Natural killer cell (primary cell): ENCODE measurements at regions not wholly inside any gene's neighbourhood (a gene's known extent, or its start where the extent isn't known, plus 50 kb on each side); places are given as distances from the start of the nearest gene placed in this dataset.

ENCODE experiments used
- ATAC-seq, 3 donors: fragments of 150-1000 bp in 2 of 3; fragments of 200-7000 bp in 1 of 3; cut with Tn5 transposase; 1 replicate in 1 of 3; 2 replicates in 2 of 3; pipeline ENCODE4 v1.10.0; 2021; ENCODE audit warnings: mild to moderate bottlenecking in 2 of 3, moderate library complexity in 2 of 3
- DNase-seq, 2 donors: peaks; one replicate each; pipeline versions ENCODE4 v3.0.0 to v3.0.0-alpha.2; 2013 to 2021; ENCODE audit warnings: mixed read lengths in 1 of 2
- H3K27ac ChIP-seq: one replicate; pipeline ENCODE4 v1.5.1; 2013; ENCODE audit warnings: mild to moderate bottlenecking, low read length
- H3K27me3 ChIP-seq: one replicate; pipeline ENCODE4 v1.6.1; 2013; ENCODE audit warnings: low read length; ENCODE audit not compliant: control insufficient read depth, insufficient read depth
- H3K36me3 ChIP-seq: one replicate; pipeline ENCODE4 v1.6.1; 2013; ENCODE audit warnings: low read length; ENCODE audit not compliant: control insufficient read depth, insufficient read depth
- H3K4me1 ChIP-seq: one replicate; pipeline ENCODE4 v1.6.1; 2013; ENCODE audit warnings: low read length; ENCODE audit not compliant: control insufficient read depth, insufficient read depth
- H3K4me3 ChIP-seq: one replicate; pipeline ENCODE4 v1.5.1; 2013; ENCODE audit warnings: low read length
- H3K9me3 ChIP-seq: one replicate; pipeline ENCODE4 v1.6.1; 2013; ENCODE audit warnings: low read length; ENCODE audit not compliant: control insufficient read depth, insufficient read depth
- H3K27ac Mint-ChIP-seq, 2 donors: one replicate each; pipeline ENCODE4 v1.8.0; 2022; ENCODE audit warnings: mild to moderate bottlenecking in 2 of 2, mixed read lengths in 2 of 2, moderate library complexity in 1 of 2
- H3K27me3 Mint-ChIP-seq, 2 donors: one replicate each; pipeline ENCODE4 v1.8.0; 2022; ENCODE audit warnings: low read depth in 2 of 2, mixed read lengths in 2 of 2
- H3K36me3 Mint-ChIP-seq: one replicate; pipeline ENCODE4 v1.8.0; 2022; ENCODE audit warnings: mixed read lengths
- H3K4me1 Mint-ChIP-seq, 2 donors: one replicate each; pipeline ENCODE4 v1.8.0; 2022; ENCODE audit warnings: mixed read lengths in 2 of 2
- H3K4me3 Mint-ChIP-seq: one replicate; pipeline ENCODE4 v1.8.0; 2022; ENCODE audit warnings: mild to moderate bottlenecking, moderate library complexity, mixed read lengths
- H3K9me3 Mint-ChIP-seq, 2 donors: one replicate each; pipeline ENCODE4 v1.8.0; 2022; ENCODE audit warnings: mixed read lengths in 2 of 2
- CTCF ChIP-seq: fragments of 200-600 bp; IDR thresholded peaks from one replicate; pipeline ENCODE4 v1.8.0; 2022; ENCODE audit warnings: antibody characterized with exemption
- WGBS: methylation state at CpG from one replicate; pipeline ENCODE4 v1.1.7; 2013; ENCODE audit warnings: missing lambda C conversion rate; ENCODE audit not compliant: insufficient coverage; 5-methylcytosine and 5-hydroxymethylcytosine counted together
- intact Hi-C: fragments of 100-400 bp; cut with micrococcal nuclease; formaldehyde crosslinking; loops from one replicate; pipeline ENCODE4 v1.14.2; 2022

- no peaks in the 10 kb centered on the region for H3K36me3 ChIP-seq
- TF ChIP-seq CTCF, result no peak
- no peak overlapping the region for H3K27ac ChIP-seq
- H3K4me3 Mint-ChIP-seq, result no peak overlapping the region
- ATAC-seq, result no peak
- WGBS, result 61% methylated on average over 4 of the region's 5 CpGs
- H3K9me3 Mint-ChIP-seq, result no peaks in the 10 kb centered on the region
- no peak overlapping the region for H3K4me3 ChIP-seq
- H3K27me3 ChIP-seq, result no peaks in the 10 kb centered on the region
- H3K27me3 Mint-ChIP-seq, result no peaks in the 10 kb centered on the region
- intact Hi-C loops, result no loop called here
- H3K36me3 Mint-ChIP-seq, result no peaks in the 10 kb centered on the region
- no peaks in the 10 kb centered on the region for H3K4me1 ChIP-seq
- H3K27ac Mint-ChIP-seq, result no peak overlapping the region
- H3K9me3 ChIP-seq, result no peaks in the 10 kb centered on the region
- H3K4me1 Mint-ChIP-seq, result no peaks in the 10 kb centered on the region
- no peak for DNase-seq
Observed at GRCh38 chr4:100782356-100782755, 264.5 kb upstream of the EMCN start.

- DNase-seq (no peak), ATAC-seq (no peak)
- no peak overlapping the region for H3K27ac ChIP-seq
- no peaks in the 10 kb centered on the region for H3K9me3 ChIP-seq
- H3K36me3 ChIP-seq, result no peaks in the 10 kb centered on the region
- H3K27ac Mint-ChIP-seq, result no peak overlapping the region
- H3K9me3 Mint-ChIP-seq, result no peaks in the 10 kb centered on the region
- no peaks in the 10 kb centered on the region for H3K27me3 ChIP-seq
- H3K4me1 Mint-ChIP-seq, result no peaks in the 10 kb centered on the region
- H3K4me3 Mint-ChIP-seq, result no peak overlapping the region
- no peaks in the 10 kb centered on the region for H3K36me3 Mint-ChIP-seq
- no peaks in the 10 kb centered on the region for H3K4me1 ChIP-seq
- H3K27me3 Mint-ChIP-seq, result no peaks in the 10 kb centered on the region
- TF ChIP-seq CTCF, result no peak
- intact Hi-C loops, result no loop called here
- H3K4me3 ChIP-seq, result no peak overlapping the region
Observed at GRCh38 chr4:100781435-100781834, 263.6 kb upstream of the EMCN start.

- no peak overlapping the region for H3K4me3 ChIP-seq
- no peaks in the 10 kb centered on the region for H3K27me3 ChIP-seq
- Mint-ChIP-seq H3K27ac (no peak overlapping the region), H3K4me1 (no peaks in the 10 kb centered on the region), H3K36me3 (no peaks in the 10 kb centered on the region), H3K9me3 (peaks cover 0 to 2% of the 10 kb centered on the region in 2 donors), H3K27me3 (no peaks in the 10 kb centered on the region), H3K4me3 (no peak overlapping the region)
- no peak for DNase-seq
- no peaks in the 10 kb centered on the region for H3K9me3 ChIP-seq
- TF ChIP-seq CTCF, result no peak
- ATAC-seq, result no peak
- H3K4me1 ChIP-seq, result no peaks in the 10 kb centered on the region
- H3K36me3 ChIP-seq, result no peaks in the 10 kb centered on the region
- intact Hi-C loops, result no loop called here
- H3K27ac ChIP-seq, result no peak overlapping the region
Observed at GRCh38 chr4:100780126-100780525, 262.3 kb upstream of the EMCN start.

GRCh38 chr4:100778431-100778830, 260.6 kb upstream of the EMCN start:
- ATAC-seq, result no peak
- no peak overlapping the region for H3K27ac ChIP-seq
- H3K27me3 Mint-ChIP-seq, result peaks cover 0 to 4% of the 10 kb centered on the region in 2 donors

More at GRCh38 chr4:100778431-100778830, 260.6 kb upstream of the EMCN start:
- Histone ChIP-seq H3K36me3 (no peaks in the 10 kb centered on the region), H3K27me3 (no peaks in the 10 kb centered on the region), H3K4me3 (no peak overlapping the region), H3K4me1 (no peaks in the 10 kb centered on the region), H3K9me3 (no peaks in the 10 kb centered on the region)
- intact Hi-C loops, result no loop called here
- WGBS, result 97% methylated on average over 5 of the region's 5 CpGs
- Mint-ChIP-seq H3K36me3 (no peaks in the 10 kb centered on the region), H3K4me1 (no peaks in the 10 kb centered on the region), H3K27ac (no peak overlapping the region), H3K4me3 (no peak overlapping the region), H3K9me3 (peaks cover 0 to 4% of the 10 kb centered on the region in 2 donors)
- no peak for DNase-seq
- no peak for TF ChIP-seq CTCF
